ENCODE measurements at regions not wholly inside any gene's neighbourhood (a gene's known extent, or its start where the extent isn't known, plus 50 kb on each side); places are given as distances from the start of the nearest gene placed in this dataset.

DNA sequence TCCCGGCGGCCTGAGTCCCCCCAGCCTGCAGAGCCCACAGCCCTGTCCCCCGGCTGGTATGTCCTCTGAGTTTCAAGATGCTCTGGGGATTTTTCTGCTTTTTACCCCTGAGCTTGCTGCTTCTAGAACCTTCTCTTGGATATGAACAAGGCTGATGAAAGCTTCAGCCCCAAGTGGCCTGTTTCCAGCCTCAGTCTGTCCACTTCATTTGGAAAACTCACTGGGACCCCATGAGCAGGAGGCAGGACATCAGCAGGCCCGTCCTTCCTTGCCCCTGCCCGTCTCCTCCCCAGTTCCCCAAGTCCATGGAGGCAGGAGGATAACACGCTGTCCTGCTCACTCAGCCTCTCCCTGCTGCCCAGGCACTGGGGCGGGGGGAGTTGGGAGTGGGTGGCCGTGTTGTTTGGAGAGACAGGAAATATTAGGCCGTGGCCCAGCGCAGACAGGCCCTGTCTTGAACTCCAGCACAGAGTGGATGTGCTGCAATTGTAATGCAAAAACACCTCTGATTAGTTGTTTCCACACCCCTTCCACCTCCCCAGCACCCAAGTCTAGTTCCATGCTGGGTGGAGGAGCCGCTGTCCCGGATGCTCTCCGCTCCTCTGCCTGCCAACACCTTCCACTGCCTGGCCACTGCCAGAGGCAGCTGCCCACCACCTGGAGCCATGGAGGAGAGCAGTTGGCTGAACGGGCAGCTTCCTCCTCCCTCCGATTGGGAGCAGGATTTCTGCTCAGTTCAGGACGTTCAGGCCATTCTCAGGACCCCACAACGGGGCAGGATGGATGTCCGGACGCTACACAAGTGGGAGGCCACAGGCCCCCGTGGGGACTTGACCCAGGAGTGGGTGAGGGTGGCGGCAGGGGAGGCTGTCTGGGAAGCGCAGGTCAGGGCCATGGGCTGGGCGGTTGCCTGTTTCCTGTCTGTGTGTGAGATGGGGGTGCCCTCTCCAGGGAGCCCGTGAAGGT is 216.9 kb upstream of the GSE1 start:
- Histone ChIP-seq H3K4me2 (ENCODE audit: unreplicated experiment) (peak overlapping the region; percentile 74), H3K4me1 (ENCODE audit: insufficient read depth) (peaks cover 34% of the 10 kb centered on the region), H2AFZ (0 out of 2 replicates have a peak overlapping the region, but pooled peaks have one; percentile 13), H4K20me1 (ENCODE audit: insufficient read depth) (no peaks in the 10 kb centered on the region), H3K4me3 (peak overlapping the region; percentile 54), H3K27ac (peak overlapping the region; percentile 93), H3K79me2 (ENCODE audit: insufficient read depth) (peaks cover 84% of the 10 kb centered on the region), H3K36me3 (ENCODE audit: low read depth) (no peaks in the 10 kb centered on the region), H3K27me3 (replicated peaks; ENCODE audit: insufficient read depth) (no peaks in the 10 kb centered on the region), H3K9me3 (ENCODE audit: low read depth) (no peaks in the 10 kb centered on the region), H3F3A (ENCODE audit: insufficient read depth) (peaks cover 22% of the 10 kb centered on the region), H3K9ac (peak overlapping the region; percentile 80), H3K9me2 (ENCODE audit: insufficient read depth) (no peaks in the 10 kb centered on the region)
- in situ Hi-C loops (cut with MboI): no loop called here
- DNase-seq: peak; percentile 52
- 44 to 46% methylated on average over 24 of the region's 24 CpGs for WGBS, 2 experiments (ENCODE audit: low coverage in 1 of 2, low lambda C conversion rate in 2 of 2, missing lambda C conversion rate in 2 of 2)
- TF ChIP-seq EZH2 (IDR thresholded peaks at IDR 0.05; ENCODE audit: insufficient read depth, poor library complexity, severe bottlenecking): no peak
- no peak for TF ChIP-seq EZH2phosphoT487 (IDR thresholded peaks at IDR 0.05; ENCODE audit: insufficient read depth, low read depth)

DNA sequence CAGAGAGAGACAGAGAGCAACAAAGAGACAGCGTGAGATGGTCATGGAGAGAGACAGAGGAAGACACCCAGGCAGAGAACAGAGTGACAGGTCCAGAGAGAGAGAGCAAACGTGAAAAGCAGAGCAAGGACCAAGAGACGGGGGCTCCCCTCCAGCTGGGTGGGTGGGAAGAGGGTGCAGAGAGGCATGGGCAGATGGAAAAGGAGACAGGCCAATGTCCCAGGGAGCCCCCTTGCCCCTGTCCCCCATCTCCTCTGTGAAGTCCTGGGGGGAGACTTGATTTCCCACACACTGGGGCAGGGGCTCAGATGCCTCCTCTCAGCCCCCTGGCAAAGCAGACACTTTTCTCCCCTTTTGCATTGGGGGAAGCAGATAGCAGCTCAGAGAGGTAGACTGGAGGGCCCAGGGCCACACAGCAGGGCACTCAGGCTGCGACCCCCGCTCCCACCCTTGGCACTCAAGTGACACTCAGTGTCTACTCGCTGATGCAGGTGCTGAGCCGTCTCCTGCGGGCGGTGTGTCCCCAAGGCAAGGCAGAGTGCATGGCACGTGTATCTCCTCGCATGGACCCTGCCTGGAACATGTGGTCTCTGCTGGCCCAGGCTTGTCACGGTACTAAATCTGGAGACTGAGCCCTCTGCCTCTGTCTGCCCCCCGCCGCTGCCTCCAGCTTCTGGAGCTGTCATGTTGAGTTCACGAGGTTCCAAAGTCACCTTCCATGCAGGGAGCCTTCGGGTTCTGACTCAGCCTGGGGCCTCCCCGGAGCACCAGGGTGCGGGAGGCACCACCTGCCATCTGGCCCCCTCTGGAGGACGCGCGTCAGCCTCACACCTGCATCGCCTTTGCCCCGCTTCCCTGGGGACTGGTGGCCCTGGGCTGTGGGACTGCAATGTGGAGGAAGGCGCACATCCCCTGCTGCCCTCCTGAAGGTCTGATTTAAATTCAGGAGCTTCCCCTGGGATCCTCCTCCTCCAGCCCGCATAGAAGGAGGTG is 215.9 kb upstream of the GSE1 start:
- Histone ChIP-seq H3F3A (ENCODE audit: insufficient read depth) (peaks cover 18% of the 10 kb centered on the region), H3K9ac (peak overlapping the region; percentile 80; the same call in 1 of the 2 replicates), H3K4me3 (no peak overlapping the region), H3K4me2 (ENCODE audit: unreplicated experiment) (no peak overlapping the region), H3K27ac (peak overlapping the region; percentile 93; the same call in 1 of the 2 replicates), H2AFZ (no peak overlapping the region), H3K79me2 (ENCODE audit: insufficient read depth) (peaks cover 77% of the 10 kb centered on the region), H4K20me1 (ENCODE audit: insufficient read depth) (no peaks in the 10 kb centered on the region), H3K4me1 (ENCODE audit: insufficient read depth) (peaks cover 27% of the 10 kb centered on the region), H3K9me2 (ENCODE audit: insufficient read depth) (no peaks in the 10 kb centered on the region), H3K9me3 (ENCODE audit: low read depth) (no peaks in the 10 kb centered on the region), H3K27me3 (replicated peaks; ENCODE audit: insufficient read depth) (no peaks in the 10 kb centered on the region), H3K36me3 (ENCODE audit: low read depth) (no peaks in the 10 kb centered on the region)
- WGBS, 2 experiments (ENCODE audit: low coverage in 1 of 2, low lambda C conversion rate in 2 of 2, missing lambda C conversion rate in 2 of 2): 90 to 93% methylated on average over 22 to 25 of the region's 25 CpGs
- in situ Hi-C loops (cut with MboI): no loop called here
- TF ChIP-seq EZH2phosphoT487 (IDR thresholded peaks at IDR 0.05; ENCODE audit: insufficient read depth, low read depth): no peak
- no peak for TF ChIP-seq EZH2 (IDR thresholded peaks at IDR 0.05; ENCODE audit: insufficient read depth, poor library complexity, severe bottlenecking)
- no peak for DNase-seq

DNA sequence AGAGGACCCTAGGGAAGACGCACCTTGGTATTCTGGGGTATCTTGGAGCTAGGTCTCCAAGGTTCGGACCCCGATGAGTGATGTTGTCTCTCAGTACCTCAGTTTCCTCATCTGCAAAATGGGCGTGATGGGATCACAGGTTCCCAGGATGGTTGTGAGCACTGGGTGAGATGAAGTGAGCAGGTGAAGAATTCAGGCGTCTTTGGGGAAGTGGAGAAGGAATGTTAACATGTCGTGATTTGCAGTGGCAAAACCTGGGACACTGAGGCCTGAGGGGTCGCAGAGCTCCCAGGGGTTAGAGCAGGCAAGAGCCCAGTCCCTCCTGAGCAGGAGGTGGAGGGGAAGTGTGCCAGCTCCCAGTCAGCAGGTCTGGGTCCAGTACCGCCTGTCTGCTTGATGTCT is 215.1 kb upstream of the GSE1 start:
- Histone ChIP-seq H3K79me2 (ENCODE audit: insufficient read depth) (peaks cover 74% of the 10 kb centered on the region), H2AFZ (no peak overlapping the region), H3K9me3 (ENCODE audit: low read depth) (no peaks in the 10 kb centered on the region), H3K9me2 (ENCODE audit: insufficient read depth) (no peaks in the 10 kb centered on the region), H3F3A (ENCODE audit: insufficient read depth) (peaks cover 13% of the 10 kb centered on the region), H3K36me3 (ENCODE audit: low read depth) (no peaks in the 10 kb centered on the region), H3K4me1 (ENCODE audit: insufficient read depth) (peaks cover 27% of the 10 kb centered on the region), H3K27ac (no peak overlapping the region), H3K4me3 (no peak overlapping the region), H4K20me1 (ENCODE audit: insufficient read depth) (no peaks in the 10 kb centered on the region), H3K27me3 (replicated peaks; ENCODE audit: insufficient read depth) (no peaks in the 10 kb centered on the region), H3K9ac (no peak overlapping the region), H3K4me2 (ENCODE audit: unreplicated experiment) (no peak overlapping the region)
- WGBS, 2 experiments (ENCODE audit: low coverage in 1 of 2, low lambda C conversion rate in 2 of 2, missing lambda C conversion rate in 2 of 2): 96 to 97% methylated on average over 8 of the region's 8 CpGs
- TF ChIP-seq EZH2 (IDR thresholded peaks at IDR 0.05; ENCODE audit: insufficient read depth, poor library complexity, severe bottlenecking): no peak
- TF ChIP-seq EZH2phosphoT487 (IDR thresholded peaks at IDR 0.05; ENCODE audit: insufficient read depth, low read depth): no peak
- DNase-seq: no peak
- in situ Hi-C loops (cut with MboI): no loop called here
